ENCODE measurements at regions not wholly inside any gene's neighbourhood (a gene's known extent, or its start where the extent isn't known, plus 50 kb on each side); places are given as distances from the start of the nearest gene placed in this dataset.

GRCh38 chrX:10726647-10727046 is 106.3 kb upstream of the MID1 start:
- no peak overlapping the region for H3K27ac ChIP-seq

GRCh38 chrX:10728806-10729389 is 108.5 kb upstream of the MID1 start:
- intact Hi-C loops (cut with DNase I): loop anchor here (10.0 kb wide), 1 partner anchor 544 kb away; no protein-coding TSS in a partner anchor
- no peaks in the 10 kb centered on the region for H3K36me3 ChIP-seq
- H3K4me3 ChIP-seq: no peak overlapping the region
- H3K9me3 ChIP-seq: no peaks in the 10 kb centered on the region
- DNase-seq (ENCODE audit: extremely low spot score in 2 of 2): no peak
- no peaks in the 10 kb centered on the region for H3K4me1 ChIP-seq
- no peak overlapping the region for H3K27ac ChIP-seq
- H3K27me3 ChIP-seq: no peaks in the 10 kb centered on the region
- TF ChIP-seq CTCF (IDR thresholded peaks at IDR 0.05) (no peak), POLR2AphosphoS5 (IDR thresholded peaks at IDR 0.05; ENCODE audit: insufficient read depth in 1 of 2, low read depth in 1 of 2) (no peak), POLR2A (IDR thresholded peaks at IDR 0.05) (no peak)

More at GRCh38 chrX:10726647-10727046, 106.3 kb upstream of the MID1 start:
- TF ChIP-seq POLR2A (IDR thresholded peaks at IDR 0.05) (no peak), CTCF (IDR thresholded peaks at IDR 0.05) (no peak), POLR2AphosphoS5 (IDR thresholded peaks at IDR 0.05; ENCODE audit: insufficient read depth in 1 of 2, low read depth in 1 of 2) (no peak)
- intact Hi-C loops (cut with DNase I): loop anchor here (10.0 kb wide), 1 partner anchor 542 kb away; no protein-coding TSS in a partner anchor
- Histone ChIP-seq H3K27me3 (no peaks in the 10 kb centered on the region), H3K9me3 (no peaks in the 10 kb centered on the region), H3K4me1 (no peaks in the 10 kb centered on the region), H3K36me3 (no peaks in the 10 kb centered on the region), H3K4me3 (no peak overlapping the region)
- DNase-seq (ENCODE audit: extremely low spot score in 2 of 2): no peak

- intact Hi-C loops (cut with DNase I): no loop called here
- TF ChIP-seq POLR2A (IDR thresholded peaks at IDR 0.05) (no peak), CTCF (IDR thresholded peaks at IDR 0.05) (no peak), POLR2AphosphoS5 (IDR thresholded peaks at IDR 0.05; ENCODE audit: insufficient read depth in 1 of 2, low read depth in 1 of 2) (no peak)
- no peaks in the 10 kb centered on the region for H3K4me1 ChIP-seq
- no peaks in the 10 kb centered on the region for H3K9me3 ChIP-seq
- no peak overlapping the region for H3K27ac ChIP-seq
- H3K27me3 ChIP-seq: no peaks in the 10 kb centered on the region
- no peaks in the 10 kb centered on the region for H3K36me3 ChIP-seq
- H3K4me3 ChIP-seq: no peak overlapping the region
- no peak for DNase-seq (ENCODE audit: extremely low spot score in 2 of 2)
Observed at GRCh38 chrX:10739426-10739825, 119.0 kb upstream of the MID1 start.

- H3K27me3 ChIP-seq: no peaks in the 10 kb centered on the region
- H3K9me3 ChIP-seq: no peaks in the 10 kb centered on the region
- H3K4me3 ChIP-seq: no peak overlapping the region
- no peaks in the 10 kb centered on the region for H3K4me1 ChIP-seq
- H3K27ac ChIP-seq: no peak overlapping the region
- DNase-seq (ENCODE audit: extremely low spot score in 2 of 2): no peak
- TF ChIP-seq POLR2AphosphoS5 (IDR thresholded peaks at IDR 0.05; ENCODE audit: insufficient read depth in 1 of 2, low read depth in 1 of 2) (no peak), POLR2A (IDR thresholded peaks at IDR 0.05) (no peak), CTCF (IDR thresholded peaks at IDR 0.05) (no peak)
- H3K36me3 ChIP-seq: no peaks in the 10 kb centered on the region
- intact Hi-C loops (cut with DNase I): no loop called here
Observed at GRCh38 chrX:10741003-10741402, 120.6 kb upstream of the MID1 start.

GRCh38 chrX:10741550-10741949 is 121.2 kb upstream of the MID1 start:
- Histone ChIP-seq H3K27me3 (no peaks in the 10 kb centered on the region), H3K4me3 (no peak overlapping the region), H3K9me3 (no peaks in the 10 kb centered on the region), H3K4me1 (no peaks in the 10 kb centered on the region), H3K36me3 (no peaks in the 10 kb centered on the region), H3K27ac (no peak overlapping the region)
- no peak for DNase-seq (ENCODE audit: extremely low spot score in 2 of 2)
- intact Hi-C loops (cut with DNase I): no loop called here
- TF ChIP-seq POLR2A (IDR thresholded peaks at IDR 0.05): no peak
- TF ChIP-seq POLR2AphosphoS5 (IDR thresholded peaks at IDR 0.05; ENCODE audit: insufficient read depth in 1 of 2, low read depth in 1 of 2): no peak
- TF ChIP-seq CTCF (IDR thresholded peaks at IDR 0.05): no peak
